ENCODE measurements at regions not wholly inside any gene's neighbourhood (a gene's known extent, or its start where the extent isn't known, plus 50 kb on each side); places are given as distances from the start of the nearest gene placed in this dataset.

DNA sequence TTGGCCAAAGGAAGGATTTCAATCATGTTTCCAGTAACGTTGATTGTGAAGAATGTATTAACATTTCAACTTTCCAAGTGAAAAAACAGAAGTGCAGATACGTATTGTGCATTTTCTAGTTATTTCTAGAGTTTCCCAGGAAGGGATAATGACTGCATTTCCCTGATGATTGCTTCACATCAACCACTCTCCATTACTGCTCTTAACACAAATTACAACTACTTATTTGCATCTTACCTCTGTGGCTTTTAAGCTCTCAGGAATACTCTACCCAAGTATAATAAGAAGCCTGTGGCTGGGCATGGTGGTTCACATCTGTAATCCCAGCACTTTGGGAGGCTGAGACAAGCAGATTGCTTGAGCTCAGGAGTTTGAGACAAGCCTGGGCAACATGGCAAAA is 582.5 kb downstream of the ZNF385D start:
- no peak overlapping the region for H3K27ac ChIP-seq (ENCODE audit: low read depth, low read length, poor library complexity, severe bottlenecking)
- H3K4me1 ChIP-seq (ENCODE audit: insufficient read depth, low read length, poor library complexity, severe bottlenecking): no peaks in the 10 kb centered on the region
- no peak for DNase-seq (ENCODE audit: low spot score)
- no peaks in the 10 kb centered on the region for H3K36me3 ChIP-seq (ENCODE audit: insufficient read depth, low read length, poor library complexity, severe bottlenecking)
- no peaks in the 10 kb centered on the region for H3K27me3 ChIP-seq (replicated peaks; ENCODE audit: insufficient read depth, low read depth, low read length, poor library complexity)
- intact Hi-C loops (cut with micrococcal nuclease; ENCODE audit: unreplicated experiment): no loop called here
- no peak overlapping the region for H3K4me3 ChIP-seq (ENCODE audit: low read depth, low read length, poor library complexity, severe bottlenecking)
- no peak for TF ChIP-seq EZH2 (IDR thresholded peaks at IDR 0.05; ENCODE audit: borderline replicate concordance, low read depth, low read length, poor library complexity, severe bottlenecking)
- TF ChIP-seq, protein P1, sequence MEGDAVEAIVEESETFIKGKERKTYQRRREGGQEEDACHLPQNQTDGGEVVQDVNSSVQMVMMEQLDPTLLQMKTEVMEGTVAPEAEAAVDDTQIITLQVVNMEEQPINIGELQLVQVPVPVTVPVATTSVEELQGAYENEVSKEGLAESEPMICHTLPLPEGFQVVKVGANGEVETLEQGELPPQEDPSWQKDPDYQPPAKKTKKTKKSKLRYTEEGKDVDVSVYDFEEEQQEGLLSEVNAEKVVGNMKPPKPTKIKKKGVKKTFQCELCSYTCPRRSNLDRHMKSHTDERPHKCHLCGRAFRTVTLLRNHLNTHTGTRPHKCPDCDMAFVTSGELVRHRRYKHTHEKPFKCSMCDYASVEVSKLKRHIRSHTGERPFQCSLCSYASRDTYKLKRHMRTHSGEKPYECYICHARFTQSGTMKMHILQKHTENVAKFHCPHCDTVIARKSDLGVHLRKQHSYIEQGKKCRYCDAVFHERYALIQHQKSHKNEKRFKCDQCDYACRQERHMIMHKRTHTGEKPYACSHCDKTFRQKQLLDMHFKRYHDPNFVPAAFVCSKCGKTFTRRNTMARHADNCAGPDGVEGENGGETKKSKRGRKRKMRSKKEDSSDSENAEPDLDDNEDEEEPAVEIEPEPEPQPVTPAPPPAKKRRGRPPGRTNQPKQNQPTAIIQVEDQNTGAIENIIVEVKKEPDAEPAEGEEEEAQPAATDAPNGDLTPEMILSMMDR (conservative IDR thresholded peaks at IDR 0.05; ENCODE audit: low read depth, low read length): no peak
- ChIA-PET CTCF (no interaction called here), POLR2A (ENCODE audit: low non-redundant PET) (no interaction called here)
- peaks cover 10% of the 10 kb centered on the region for H3K9me3 ChIP-seq (ENCODE audit: low read depth, low read length, poor library complexity, severe bottlenecking)
- BruUV-seq (replicated peaks): no TSS peak

DNA sequence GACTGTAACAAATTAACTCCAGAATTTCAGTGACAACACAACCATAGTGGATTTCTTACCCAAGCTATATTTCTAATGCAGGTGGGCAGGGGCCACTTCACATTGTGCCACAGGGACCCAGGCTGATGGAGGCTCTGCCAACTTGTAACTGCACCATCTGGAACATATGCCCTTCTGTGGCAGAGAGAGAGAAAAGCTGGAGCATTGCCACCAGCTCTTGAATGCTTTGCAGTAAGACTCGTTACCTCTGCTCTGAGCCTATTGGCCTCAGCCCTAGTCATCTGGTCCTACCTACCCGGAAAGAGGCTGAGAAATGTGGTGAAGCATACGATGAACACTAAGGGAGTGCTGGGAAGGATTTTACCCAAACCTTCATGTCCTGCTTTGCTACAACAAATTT is 587.1 kb downstream of the ZNF385D start:
- ChIA-PET POLR2A (ENCODE audit: low non-redundant PET) (no interaction called here), CTCF (no interaction called here)
- Histone ChIP-seq H3K27me3 (replicated peaks; ENCODE audit: insufficient read depth, low read depth, low read length, poor library complexity) (no peaks in the 10 kb centered on the region), H3K36me3 (ENCODE audit: insufficient read depth, low read length, poor library complexity, severe bottlenecking) (no peaks in the 10 kb centered on the region), H3K4me3 (ENCODE audit: low read depth, low read length, poor library complexity, severe bottlenecking) (no peak overlapping the region), H3K4me1 (ENCODE audit: insufficient read depth, low read length, poor library complexity, severe bottlenecking) (no peaks in the 10 kb centered on the region), H3K27ac (ENCODE audit: low read depth, low read length, poor library complexity, severe bottlenecking) (no peak overlapping the region), H3K9me3 (ENCODE audit: low read depth, low read length, poor library complexity, severe bottlenecking) (peaks cover 25% of the 10 kb centered on the region)
- TF ChIP-seq, protein P1 (conservative IDR thresholded peaks at IDR 0.05; ENCODE audit: low read depth, low read length): no peak
- no peak for TF ChIP-seq EZH2 (IDR thresholded peaks at IDR 0.05; ENCODE audit: borderline replicate concordance, low read depth, low read length, poor library complexity, severe bottlenecking)
- DNase-seq (ENCODE audit: low spot score): no peak
- intact Hi-C loops (cut with micrococcal nuclease; ENCODE audit: unreplicated experiment): no loop called here
- BruUV-seq (replicated peaks): no TSS peak

- H3K9me3 ChIP-seq (ENCODE audit: low read depth, low read length, poor library complexity, severe bottlenecking): peaks cover 31% of the 10 kb centered on the region
- H3K27ac ChIP-seq (ENCODE audit: low read depth, low read length, poor library complexity, severe bottlenecking): no peak overlapping the region
- no peak for TF ChIP-seq EZH2 (IDR thresholded peaks at IDR 0.05; ENCODE audit: borderline replicate concordance, low read depth, low read length, poor library complexity, severe bottlenecking)
- TF ChIP-seq, protein P1 (conservative IDR thresholded peaks at IDR 0.05; ENCODE audit: low read depth, low read length): no peak
- no peak for DNase-seq (ENCODE audit: low spot score)
- POLR2A ChIA-PET (ENCODE audit: low non-redundant PET): no interaction called here
- H3K4me3 ChIP-seq (ENCODE audit: low read depth, low read length, poor library complexity, severe bottlenecking): no peak overlapping the region
- BruUV-seq (replicated peaks): no TSS peak
- no peaks in the 10 kb centered on the region for H3K27me3 ChIP-seq (replicated peaks; ENCODE audit: insufficient read depth, low read depth, low read length, poor library complexity)
- intact Hi-C loops (cut with micrococcal nuclease; ENCODE audit: unreplicated experiment): no loop called here
- no peaks in the 10 kb centered on the region for H3K36me3 ChIP-seq (ENCODE audit: insufficient read depth, low read length, poor library complexity, severe bottlenecking)
- CTCF ChIA-PET: no interaction called here
- no peaks in the 10 kb centered on the region for H3K4me1 ChIP-seq (ENCODE audit: insufficient read depth, low read length, poor library complexity, severe bottlenecking)
Observed at GRCh38 chr3:21159543-21159906, 591.5 kb downstream of the ZNF385D start.

Data from A673 (cell line).